Fibroblast of pulmonary artery (primary cell): ENCODE measurements at regions not wholly inside any gene's neighbourhood (a gene's known extent, or its start where the extent isn't known, plus 50 kb on each side); places are given as distances from the start of the nearest gene placed in this dataset.

Experiments
- DNase-seq: peaks from one replicate; pipeline ENCODE4 v3.0.0-alpha.2; 2010; ENCODE audit warnings: low read depth
- H3K4me3 ChIP-seq: replicated peaks from 2 replicates; pipeline ENCODE4 v1.5.1; 2011; ENCODE audit warnings: low read depth, mild to moderate bottlenecking, control low read depth, low read length, moderate library complexity
- CTCF ChIP-seq: IDR thresholded peaks from 2 replicates; pipeline ENCODE4 v1.5.1; 2011; ENCODE audit warnings: mild to moderate bottlenecking, control low read depth, low read length, inconsistent platforms; ENCODE audit errors: missing control alignments

- no peak overlapping the region for H3K4me3 ChIP-seq
- DNase-seq, result no peak
- TF ChIP-seq CTCF, result no peak
Observed at GRCh38 chr6:92708270-92708669, 711.1 kb downstream of the EPHA7 start.

DNA sequence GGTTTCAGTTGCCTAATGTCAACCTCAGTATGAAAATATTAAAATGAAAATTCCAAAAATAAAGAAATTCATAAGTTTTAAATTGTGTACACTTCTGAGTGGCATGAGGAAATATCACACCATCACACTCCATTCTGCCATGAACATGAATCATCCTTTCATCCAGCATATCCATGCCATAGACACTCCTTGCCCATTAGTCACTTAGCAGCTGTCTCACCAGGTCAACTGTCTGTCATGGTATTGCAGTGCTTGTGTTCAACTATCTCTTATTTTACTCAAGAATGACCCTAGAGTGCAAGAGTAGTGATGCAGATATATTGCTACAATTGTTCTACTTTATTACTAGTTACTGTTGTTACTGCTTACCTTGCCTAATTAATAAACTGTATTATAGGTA is 712.4 kb downstream of the EPHA7 start:
- DNase-seq, result no peak
- TF ChIP-seq CTCF, result no peak
- H3K4me3 ChIP-seq, result no peak overlapping the region

DNA sequence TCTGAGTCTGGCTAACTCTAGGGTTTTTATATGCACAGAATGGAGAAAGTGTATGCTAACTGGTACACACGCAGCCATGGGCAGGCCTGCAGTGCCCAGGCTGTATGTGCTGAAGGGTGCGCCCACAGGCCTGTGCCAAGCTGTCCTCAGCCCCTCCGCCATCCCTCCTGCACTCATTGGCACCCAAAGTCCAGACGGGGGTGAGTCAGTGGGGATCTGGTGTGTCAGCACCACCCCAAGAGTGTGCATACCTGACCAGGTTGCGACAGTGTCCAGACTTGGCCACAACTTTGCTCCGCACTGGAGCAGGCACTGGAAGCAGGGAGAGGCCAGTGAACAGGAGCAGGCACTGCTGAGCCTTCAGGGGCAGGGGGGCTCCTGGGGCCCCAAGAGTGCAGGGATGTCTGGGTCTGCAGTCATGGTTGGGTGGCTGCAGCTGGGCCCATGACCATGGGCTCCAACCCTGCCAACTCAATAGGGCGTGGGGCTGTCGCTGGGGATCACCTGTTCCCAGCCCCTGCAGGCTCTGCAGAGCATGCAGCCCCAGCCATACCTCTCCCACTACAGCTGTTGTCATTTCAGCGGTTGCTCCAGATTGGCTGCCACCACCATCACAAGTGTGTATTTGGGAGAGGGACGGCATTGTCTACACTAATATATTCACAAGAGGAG is 717.8 kb downstream of the EPHA7 start:
- no peak overlapping the region for H3K4me3 ChIP-seq
- TF ChIP-seq CTCF, result no peak
- DNase-seq, result no peak

DNA sequence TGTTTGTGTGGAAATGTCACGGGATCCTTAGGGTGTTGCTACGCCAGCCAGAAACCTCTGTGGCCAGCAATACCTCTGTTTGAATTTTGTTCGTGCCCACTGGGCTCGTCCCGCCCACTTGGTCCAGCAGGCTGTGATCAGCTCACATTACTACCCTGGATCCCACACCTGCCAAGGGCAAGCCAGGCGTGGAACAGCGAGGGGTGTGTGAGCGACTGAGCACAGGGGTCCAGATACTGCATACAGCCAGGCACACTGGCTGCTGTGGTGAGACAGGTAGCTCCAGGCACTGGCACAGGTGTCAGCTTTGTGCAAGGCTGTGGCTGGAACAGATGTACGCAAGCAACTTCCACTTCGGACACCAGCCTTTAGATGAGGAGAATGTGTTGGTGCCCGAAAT is 718.9 kb downstream of the EPHA7 start:
- no peak for TF ChIP-seq CTCF
- DNase-seq, result no peak

DNA sequence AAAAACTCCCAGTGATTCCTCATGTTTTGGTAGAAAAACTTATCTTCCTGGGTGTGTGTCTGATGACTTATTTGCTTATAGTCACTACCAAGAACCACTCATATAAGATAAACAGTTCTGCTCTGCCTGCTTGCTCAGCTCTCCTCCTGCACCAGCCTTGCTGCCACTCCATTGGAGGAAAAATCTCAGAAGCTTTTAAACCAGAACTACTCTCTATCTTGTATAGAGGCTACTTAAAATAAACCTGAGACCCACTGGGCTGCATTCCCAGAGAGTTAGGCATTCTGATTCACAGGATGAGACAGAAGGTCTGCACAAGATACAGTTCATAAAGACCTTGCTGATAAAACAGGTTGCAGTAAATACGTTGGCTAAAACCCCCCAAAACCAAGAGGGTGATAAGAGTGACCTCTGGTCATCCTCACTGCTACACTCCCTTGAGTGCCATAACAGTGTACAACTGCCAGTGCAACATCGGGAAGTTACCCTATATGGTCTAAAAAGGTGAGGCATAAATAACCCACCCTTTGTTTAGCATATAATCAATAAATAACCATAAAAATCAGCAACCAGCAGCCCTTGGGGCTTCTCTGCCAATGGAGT is 728.3 kb downstream of the EPHA7 start:
- no peak for DNase-seq
- no peak overlapping the region for H3K4me3 ChIP-seq
- TF ChIP-seq CTCF, result no peak

More for the DNA sequence above, 718.9 kb downstream of the EPHA7 start:
- no peak overlapping the region for H3K4me3 ChIP-seq

GRCh38 chr6:92688342-92688741 is 731.0 kb downstream of the EPHA7 start:
- DNase-seq, result no peak
- TF ChIP-seq CTCF, result no peak
- H3K4me3 ChIP-seq, result no peak overlapping the region

DNA sequence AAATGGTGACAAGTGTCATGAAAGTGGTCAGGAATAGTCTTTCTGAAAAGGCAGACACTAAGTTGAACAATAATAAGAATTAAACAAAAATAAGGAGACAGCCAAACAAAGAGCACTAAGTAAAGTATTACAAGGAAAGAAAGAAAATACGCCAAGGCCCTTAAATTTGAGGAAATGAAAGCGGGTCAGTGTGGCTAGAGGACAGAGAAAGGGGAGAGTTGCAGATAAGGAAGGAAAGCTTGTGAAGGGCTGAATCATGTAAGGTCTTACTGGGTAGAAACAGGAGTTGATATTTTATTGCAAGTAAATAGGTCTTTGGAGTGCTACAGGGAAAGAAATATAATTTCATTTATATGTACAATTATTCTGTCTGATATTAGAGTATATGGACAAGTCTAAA is 732.1 kb downstream of the EPHA7 start:
- DNase-seq, result no peak
- TF ChIP-seq CTCF, result no peak
- H3K4me3 ChIP-seq, result no peak overlapping the region
